ENCODE measurements at regions not wholly inside any gene's neighbourhood (a gene's known extent, or its start where the extent isn't known, plus 50 kb on each side); places are given as distances from the start of the nearest gene placed in this dataset.

- no peaks in the 10 kb centered on the region for H3K27me3 ChIP-seq (ENCODE audit: low read depth, low read length)
- H3K4me1 ChIP-seq (ENCODE audit: control insufficient read depth in 1 of 2, insufficient read depth in 2 of 2, low read length in 2 of 2), result no peaks in the 10 kb centered on the region
- H3K36me3 ChIP-seq (ENCODE audit: control insufficient read depth in 1 of 2, insufficient read depth in 2 of 2, low read length in 2 of 2), result no peaks in the 10 kb centered on the region
- H3K9me3 ChIP-seq (ENCODE audit: control insufficient read depth in 1 of 2, low read length in 2 of 2), result peaks cover 0 to 3% of the 10 kb centered on the region in 2 donors
- H3K4me3 ChIP-seq (ENCODE audit: low read depth in 1 of 2, low read length in 2 of 2), result no peak overlapping the region
- H3K27ac ChIP-seq (ENCODE audit: low read length), result no peak overlapping the region
Observed at GRCh38 chr1:5161372-5161771, 507.0 kb downstream of the AJAP1 start.

DNA sequence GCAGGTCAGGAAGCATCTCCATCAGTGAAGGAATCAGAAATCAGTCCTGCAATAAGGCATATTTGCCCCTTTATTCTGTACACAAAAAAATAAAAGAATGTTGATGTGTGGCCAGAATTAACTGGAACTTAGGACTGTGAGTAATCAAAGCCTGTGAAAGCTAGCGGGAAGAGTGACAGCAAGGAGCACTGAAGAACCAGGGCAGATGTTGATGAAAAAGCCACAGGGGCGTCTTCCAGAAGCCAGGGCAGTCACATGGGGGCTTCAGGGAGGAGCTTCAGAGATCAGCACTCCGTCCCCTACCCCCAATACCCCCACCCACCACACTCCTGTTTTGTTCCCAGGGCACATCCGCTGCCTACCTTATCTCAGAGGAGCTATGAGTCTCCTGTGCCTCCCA, 502.8 kb downstream of the AJAP1 start:
- Histone ChIP-seq H3K27ac (ENCODE audit: low read length) (no peak overlapping the region), H3K4me1 (ENCODE audit: control insufficient read depth in 1 of 2, insufficient read depth in 2 of 2, low read length in 2 of 2) (no peaks in the 10 kb centered on the region)

DNA sequence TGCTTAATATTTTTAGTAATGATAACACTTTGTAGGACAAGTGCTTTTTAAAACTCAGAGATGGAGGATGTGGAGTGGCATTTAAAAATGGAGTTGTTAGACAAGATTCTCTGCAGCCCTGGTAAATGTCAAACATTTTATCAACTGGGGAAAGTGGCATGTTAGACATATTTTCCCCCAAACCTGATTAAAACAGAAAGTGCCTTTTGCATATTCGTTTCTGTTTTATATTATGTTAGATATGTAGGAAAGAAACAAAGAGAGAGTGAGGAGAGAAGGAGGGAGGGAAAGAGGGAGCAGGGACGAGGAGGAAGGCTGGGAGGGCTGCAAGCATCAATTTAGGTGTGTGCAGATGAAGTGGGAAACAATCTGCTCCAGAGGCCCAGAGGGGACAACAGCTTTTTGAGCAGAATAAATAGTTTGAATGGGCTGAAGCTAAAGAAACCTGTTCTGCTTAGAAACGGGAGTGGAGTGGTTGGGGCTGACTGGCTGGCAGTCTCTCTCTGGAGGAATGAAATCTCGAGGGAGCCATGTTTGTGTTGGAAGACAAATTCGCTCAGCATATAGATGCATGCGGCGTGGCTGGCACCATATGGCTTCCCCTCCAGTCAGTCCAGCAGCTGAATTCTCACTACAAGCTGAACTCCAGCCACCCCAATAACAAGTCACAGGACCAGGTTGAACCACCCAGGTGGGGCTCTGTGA, 502.2 kb downstream of the AJAP1 start:
- H3K4me1 ChIP-seq (ENCODE audit: control insufficient read depth in 1 of 2, insufficient read depth in 2 of 2, low read length in 2 of 2), result no peaks in the 10 kb centered on the region
- no peak overlapping the region for H3K27ac ChIP-seq (ENCODE audit: low read length)
- no peaks in the 10 kb centered on the region for H3K36me3 ChIP-seq (ENCODE audit: control insufficient read depth in 1 of 2, insufficient read depth in 2 of 2, low read length in 2 of 2)

More for the DNA sequence above, 502.8 kb downstream of the AJAP1 start:
- Histone ChIP-seq H3K9me3 (ENCODE audit: control insufficient read depth in 1 of 2, low read length in 2 of 2) (peaks cover 0 to 8% of the 10 kb centered on the region in 2 donors), H3K27me3 (ENCODE audit: low read depth, low read length) (no peaks in the 10 kb centered on the region), H3K4me3 (ENCODE audit: low read depth in 1 of 2, low read length in 2 of 2) (no peak overlapping the region), H3K36me3 (ENCODE audit: control insufficient read depth in 1 of 2, insufficient read depth in 2 of 2, low read length in 2 of 2) (no peaks in the 10 kb centered on the region)

GRCh38 chr1:5151511-5151910, 497.1 kb downstream of the AJAP1 start:
- Histone ChIP-seq H3K27ac (ENCODE audit: low read length) (no peak overlapping the region), H3K9me3 (ENCODE audit: control insufficient read depth in 1 of 2, low read length in 2 of 2) (peaks cover 0 to 5% of the 10 kb centered on the region in 2 donors)

More for the DNA sequence above, 502.2 kb downstream of the AJAP1 start:
- Histone ChIP-seq H3K27me3 (ENCODE audit: low read depth, low read length) (no peaks in the 10 kb centered on the region), H3K9me3 (ENCODE audit: control insufficient read depth in 1 of 2, low read length in 2 of 2) (peaks cover 0 to 8% of the 10 kb centered on the region in 2 donors), H3K4me3 (ENCODE audit: low read depth in 1 of 2, low read length in 2 of 2) (no peak overlapping the region)

DNA sequence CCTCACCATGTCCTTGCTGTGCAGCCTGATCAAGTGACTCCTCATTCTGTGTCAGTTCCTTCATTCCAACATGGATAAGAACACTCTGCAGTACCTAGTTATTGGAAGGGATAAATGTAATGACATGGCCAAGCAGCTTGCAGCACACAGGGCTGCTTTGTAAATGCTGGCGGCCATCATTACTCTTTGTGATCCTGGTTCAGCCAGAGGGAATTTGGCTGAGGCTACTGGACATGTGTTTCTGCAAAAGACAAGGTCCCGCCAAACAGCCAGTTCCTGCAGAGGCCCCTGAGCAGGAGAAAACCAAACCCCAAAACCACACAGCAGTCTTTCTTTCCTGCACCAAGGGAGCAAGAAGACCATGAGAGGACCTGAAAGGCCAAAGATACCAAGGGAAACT, 495.8 kb downstream of the AJAP1 start:
- Histone ChIP-seq H3K36me3 (ENCODE audit: control insufficient read depth in 1 of 2, insufficient read depth in 2 of 2, low read length in 2 of 2) (no peaks in the 10 kb centered on the region), H3K27me3 (ENCODE audit: low read depth, low read length) (no peaks in the 10 kb centered on the region), H3K27ac (ENCODE audit: low read length) (no peak overlapping the region), H3K4me1 (ENCODE audit: control insufficient read depth in 1 of 2, insufficient read depth in 2 of 2, low read length in 2 of 2) (no peaks in the 10 kb centered on the region), H3K9me3 (ENCODE audit: control insufficient read depth in 1 of 2, low read length in 2 of 2) (no peaks in the 10 kb centered on the region), H3K4me3 (ENCODE audit: low read depth in 1 of 2, low read length in 2 of 2) (no peak overlapping the region)

More at GRCh38 chr1:5151511-5151910, 497.1 kb downstream of the AJAP1 start:
- H3K4me1 ChIP-seq (ENCODE audit: control insufficient read depth in 1 of 2, insufficient read depth in 2 of 2, low read length in 2 of 2), result no peaks in the 10 kb centered on the region
- no peaks in the 10 kb centered on the region for H3K27me3 ChIP-seq (ENCODE audit: low read depth, low read length)
- H3K36me3 ChIP-seq (ENCODE audit: control insufficient read depth in 1 of 2, insufficient read depth in 2 of 2, low read length in 2 of 2), result no peaks in the 10 kb centered on the region
- H3K4me3 ChIP-seq (ENCODE audit: low read depth in 1 of 2, low read length in 2 of 2), result no peak overlapping the region

DNA sequence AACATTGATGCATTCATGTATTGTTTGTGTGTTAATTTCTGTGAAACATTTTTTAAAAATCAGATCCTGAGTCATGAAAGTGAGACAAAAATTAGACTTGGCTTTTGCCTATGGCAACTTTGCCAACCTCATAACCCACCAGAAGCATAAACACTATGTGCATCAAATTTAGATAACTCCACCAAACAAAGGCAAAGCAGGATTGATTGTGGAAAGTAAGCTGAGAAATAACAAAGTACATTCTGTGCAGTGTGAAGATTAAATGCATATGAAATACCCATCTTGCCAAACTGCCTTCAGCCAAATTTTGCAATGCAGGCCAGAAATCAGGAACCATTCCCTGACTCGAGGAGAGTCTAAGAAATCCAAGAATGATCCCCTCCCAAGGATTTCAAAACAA, 493.4 kb downstream of the AJAP1 start:
- no peak overlapping the region for H3K4me3 ChIP-seq (ENCODE audit: low read depth in 1 of 2, low read length in 2 of 2)
- no peaks in the 10 kb centered on the region for H3K4me1 ChIP-seq (ENCODE audit: control insufficient read depth in 1 of 2, insufficient read depth in 2 of 2, low read length in 2 of 2)
- H3K9me3 ChIP-seq (ENCODE audit: control insufficient read depth in 1 of 2, low read length in 2 of 2), result no peaks in the 10 kb centered on the region
- no peaks in the 10 kb centered on the region for H3K27me3 ChIP-seq (ENCODE audit: low read depth, low read length)
- H3K36me3 ChIP-seq (ENCODE audit: control insufficient read depth in 1 of 2, insufficient read depth in 2 of 2, low read length in 2 of 2), result no peaks in the 10 kb centered on the region
- H3K27ac ChIP-seq (ENCODE audit: low read length), result no peak overlapping the region

DNA sequence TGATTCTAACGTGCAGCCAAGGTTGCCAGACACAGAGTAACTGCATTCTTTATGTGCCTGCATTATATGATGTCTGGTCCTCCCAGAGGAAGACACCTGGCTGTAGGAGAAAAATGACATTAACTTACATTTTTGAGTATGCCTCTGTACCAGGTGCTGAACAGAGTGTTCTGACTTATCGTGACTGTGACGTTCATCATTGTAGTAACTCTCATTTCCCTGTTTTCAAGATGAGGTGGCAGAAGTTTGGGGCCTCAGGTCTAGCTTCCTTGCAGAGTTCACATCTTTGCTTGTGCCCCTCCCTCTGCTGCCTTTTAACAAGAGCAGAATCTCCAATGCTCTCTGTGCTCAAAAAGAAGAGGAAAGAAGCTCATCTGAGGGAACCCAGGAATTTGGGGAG, 488.0 kb downstream of the AJAP1 start:
- H3K36me3 ChIP-seq (ENCODE audit: control insufficient read depth in 1 of 2, insufficient read depth in 2 of 2, low read length in 2 of 2), result no peaks in the 10 kb centered on the region
- no peaks in the 10 kb centered on the region for H3K27me3 ChIP-seq (ENCODE audit: low read depth, low read length)
- no peak overlapping the region for H3K27ac ChIP-seq (ENCODE audit: low read length)
- no peaks in the 10 kb centered on the region for H3K4me1 ChIP-seq (ENCODE audit: control insufficient read depth in 1 of 2, insufficient read depth in 2 of 2, low read length in 2 of 2)
- H3K9me3 ChIP-seq (ENCODE audit: control insufficient read depth in 1 of 2, low read length in 2 of 2), result no peaks in the 10 kb centered on the region
- H3K4me3 ChIP-seq (ENCODE audit: low read depth in 1 of 2, low read length in 2 of 2), result no peak overlapping the region

DNA sequence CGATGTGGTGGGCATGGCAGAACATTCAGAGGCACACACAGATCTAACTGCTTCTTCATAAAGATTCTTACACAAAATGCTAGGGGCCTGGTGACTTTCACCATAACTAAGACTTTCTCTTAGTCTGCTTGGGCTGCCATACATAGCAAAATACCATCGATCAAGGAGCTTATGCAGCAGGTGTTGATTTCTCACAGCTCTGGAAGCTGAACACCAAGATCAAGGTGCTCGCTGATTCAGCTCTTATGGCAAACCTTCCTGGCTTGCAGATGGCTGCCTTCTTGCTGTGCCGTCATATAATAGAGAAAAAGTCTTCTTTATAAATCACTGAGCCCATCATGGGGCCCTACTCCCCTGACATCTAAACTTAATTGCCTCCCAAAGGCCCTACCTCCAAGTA, 487.3 kb downstream of the AJAP1 start:
- no peaks in the 10 kb centered on the region for H3K36me3 ChIP-seq (ENCODE audit: control insufficient read depth in 1 of 2, insufficient read depth in 2 of 2, low read length in 2 of 2)
- no peaks in the 10 kb centered on the region for H3K9me3 ChIP-seq (ENCODE audit: control insufficient read depth in 1 of 2, low read length in 2 of 2)
- H3K4me3 ChIP-seq (ENCODE audit: low read depth in 1 of 2, low read length in 2 of 2), result no peak overlapping the region
- H3K27me3 ChIP-seq (ENCODE audit: low read depth, low read length), result no peaks in the 10 kb centered on the region
- H3K27ac ChIP-seq (ENCODE audit: low read length), result no peak overlapping the region
- H3K4me1 ChIP-seq (ENCODE audit: control insufficient read depth in 1 of 2, insufficient read depth in 2 of 2, low read length in 2 of 2), result no peaks in the 10 kb centered on the region

- Histone ChIP-seq H3K36me3 (ENCODE audit: control insufficient read depth in 1 of 2, insufficient read depth in 2 of 2, low read length in 2 of 2) (no peaks in the 10 kb centered on the region), H3K4me3 (ENCODE audit: low read depth in 1 of 2, low read length in 2 of 2) (no peak overlapping the region), H3K27me3 (ENCODE audit: low read depth, low read length) (no peaks in the 10 kb centered on the region), H3K9me3 (ENCODE audit: control insufficient read depth in 1 of 2, low read length in 2 of 2) (no peaks in the 10 kb centered on the region), H3K27ac (ENCODE audit: low read length) (no peak overlapping the region), H3K4me1 (ENCODE audit: control insufficient read depth in 1 of 2, insufficient read depth in 2 of 2, low read length in 2 of 2) (no peaks in the 10 kb centered on the region)
Observed at GRCh38 chr1:5140962-5141361, 486.6 kb downstream of the AJAP1 start.

DNA sequence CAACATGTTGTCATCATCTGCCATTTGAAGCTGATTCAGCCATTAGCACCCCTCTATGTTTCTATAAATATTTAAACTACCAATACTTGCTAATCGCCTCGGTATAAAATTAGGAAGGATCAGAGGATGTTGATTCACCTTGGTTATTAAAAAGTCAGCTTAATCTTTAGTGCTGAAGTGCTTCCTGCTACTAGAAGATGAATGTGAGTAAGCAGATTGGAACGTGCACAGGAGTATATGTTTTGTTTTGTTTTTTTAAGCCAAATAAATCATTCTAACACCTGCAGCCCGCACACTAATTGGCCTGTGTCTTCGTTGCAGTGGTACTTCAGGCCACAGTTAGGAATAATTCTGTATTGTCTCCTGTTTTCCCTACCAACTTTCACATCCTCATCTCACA, 485.7 kb downstream of the AJAP1 start:
- no peaks in the 10 kb centered on the region for H3K36me3 ChIP-seq (ENCODE audit: control insufficient read depth in 1 of 2, insufficient read depth in 2 of 2, low read length in 2 of 2)
- no peak overlapping the region for H3K4me3 ChIP-seq (ENCODE audit: low read depth in 1 of 2, low read length in 2 of 2)
- H3K4me1 ChIP-seq (ENCODE audit: control insufficient read depth in 1 of 2, insufficient read depth in 2 of 2, low read length in 2 of 2), result no peaks in the 10 kb centered on the region
- no peaks in the 10 kb centered on the region for H3K27me3 ChIP-seq (ENCODE audit: low read depth, low read length)
- no peak overlapping the region for H3K27ac ChIP-seq (ENCODE audit: low read length)
- H3K9me3 ChIP-seq (ENCODE audit: control insufficient read depth in 1 of 2, low read length in 2 of 2), result no peaks in the 10 kb centered on the region

GRCh38 chr1:5129746-5130355, 475.4 kb downstream of the AJAP1 start:
- H3K27me3 ChIP-seq (ENCODE audit: low read depth, low read length), result peaks cover 3% of the 10 kb centered on the region
- no peak overlapping the region for H3K27ac ChIP-seq (ENCODE audit: low read length)
- H3K9me3 ChIP-seq (ENCODE audit: control insufficient read depth in 1 of 2, low read length in 2 of 2), result peaks cover 0 to 4% of the 10 kb centered on the region in 2 donors
- no peaks in the 10 kb centered on the region for H3K4me1 ChIP-seq (ENCODE audit: control insufficient read depth in 1 of 2, insufficient read depth in 2 of 2, low read length in 2 of 2)
- H3K36me3 ChIP-seq (ENCODE audit: control insufficient read depth in 1 of 2, insufficient read depth in 2 of 2, low read length in 2 of 2), result no peaks in the 10 kb centered on the region
- H3K4me3 ChIP-seq (ENCODE audit: low read depth in 1 of 2, low read length in 2 of 2), result no peak overlapping the region

- Histone ChIP-seq H3K4me3 (ENCODE audit: low read depth in 1 of 2, low read length in 2 of 2) (no peak overlapping the region), H3K27ac (ENCODE audit: low read length) (no peak overlapping the region), H3K4me1 (ENCODE audit: control insufficient read depth in 1 of 2, insufficient read depth in 2 of 2, low read length in 2 of 2) (no peaks in the 10 kb centered on the region), H3K36me3 (ENCODE audit: control insufficient read depth in 1 of 2, insufficient read depth in 2 of 2, low read length in 2 of 2) (no peaks in the 10 kb centered on the region), H3K9me3 (ENCODE audit: control insufficient read depth in 1 of 2, low read length in 2 of 2) (peaks cover 0 to 4% of the 10 kb centered on the region in 2 donors), H3K27me3 (ENCODE audit: low read depth, low read length) (peaks cover 3% of the 10 kb centered on the region)
Observed at GRCh38 chr1:5125208-5125607, 470.8 kb downstream of the AJAP1 start.

Measured in muscle layer of duodenum (tissue), 2 donors.